IPS-NIHi7 (cell line): ENCODE measurements at regions not wholly inside any gene's neighbourhood (a gene's known extent, or its start where the extent isn't known, plus 50 kb on each side); places are given as distances from the start of the nearest gene placed in this dataset.
"Not testable (repeated sequence)": the region's sequence is repeated elsewhere in the genome, so short reads cannot be mapped to it uniquely, and the experiment has no call there.

Experiments
- DNase-seq: peaks from one replicate; pipeline ENCODE4 v3.0.0; 2012; ENCODE audit warnings: mixed read lengths; ENCODE audit errors: extremely low spot score

- no peak for DNase-seq
Observed at GRCh38 chr6:169863710-169864109, 112.3 kb downstream of the ERMARD start.

GRCh38 chr6:169862892-169863525 is 111.6 kb downstream of the ERMARD start:
- DNase-seq: no peak

GRCh38 chr6:169862043-169862891 is 110.8 kb downstream of the ERMARD start:
- DNase-seq: no peak

GRCh38 chr6:169861431-169862042 is 110.1 kb downstream of the ERMARD start:
- DNase-seq: no peak

- peak; percentile 6 for DNase-seq
Observed at GRCh38 chr6:169859978-169860703, 108.7 kb downstream of the ERMARD start.

GRCh38 chr6:169859401-169859977 is 108.1 kb downstream of the ERMARD start:
- DNase-seq: peak; percentile 4

GRCh38 chr6:169858935-169859351 is 107.5 kb downstream of the ERMARD start:
- peak; percentile 3 for DNase-seq

- peak; percentile 3 for DNase-seq
Observed at GRCh38 chr6:169858293-169858934, 107.0 kb downstream of the ERMARD start.

GRCh38 chr6:169857343-169858292 is 106.2 kb downstream of the ERMARD start:
- DNase-seq: no peak

GRCh38 chr6:169856442-169857342 is 105.3 kb downstream of the ERMARD start:
- DNase-seq: not testable (repeated sequence)

GRCh38 chr6:169854813-169855212 is 103.4 kb downstream of the ERMARD start:
- no peak for DNase-seq

- no peak for DNase-seq
Observed at GRCh38 chr6:169854083-169854725, 102.8 kb downstream of the ERMARD start.

GRCh38 chr6:169853196-169854082 is 102.0 kb downstream of the ERMARD start:
- DNase-seq: no peak

GRCh38 chr6:169852504-169853195 is 101.2 kb downstream of the ERMARD start:
- DNase-seq: peak; percentile 12

GRCh38 chr6:169851641-169852503 is 100.5 kb downstream of the ERMARD start:
- DNase-seq: peak; percentile 18

- DNase-seq: no peak
Observed at GRCh38 chr6:169850746-169851145, 99.3 kb downstream of the ERMARD start.
